GM12878 (cell line): ENCODE measurements at regions not wholly inside any gene's neighbourhood (a gene's known extent, or its start where the extent isn't known, plus 50 kb on each side); places are given as distances from the start of the nearest gene placed in this dataset.

Source experiments
- ATAC-seq: fragments of 200-7000 bp; cut with Tn5 transposase; 3 replicates; pipeline ENCODE4 v1.9.1; 2020; ENCODE audit warnings: mild to moderate bottlenecking, moderate library complexity
- BruUV-seq: library from RNA; stranded (reverse); fragments of 400-500 nt; replicated peaks from 2 replicates; lab custom pipeline; 2021; lab: Mats Ljungman, UMichigan
- CTCF ChIA-PET: fragments of 300-600 bp; sonication (Branson Sonifier 250); formaldehyde crosslinking; extraction: SDS; loops from one replicate; lab custom pipeline; 2021; ENCODE audit warnings: inconsistent platforms; lab: Yijun Ruan, JAX
- POLR2A ChIA-PET: fragments of 350-600 bp; formaldehyde crosslinking; extraction: SDS; loops from one replicate; lab custom pipeline; 2021; ENCODE audit warnings: inconsistent platforms; lab: Charles Lee
- RAD21 ChIA-PET: fragments of 300-600 bp; sonication (Branson Sonifier 250); formaldehyde crosslinking; loops from one replicate; lab custom pipeline; 2023; ENCODE audit warnings: antibody characterized with exemption; ENCODE audit not compliant: unreplicated experiment; lab: Charles Lee
- SMC1A ChIA-PET: fragments of 300-600 bp; sonication (Branson Sonifier 250); formaldehyde crosslinking; loops from one replicate; lab custom pipeline; 2023; ENCODE audit not compliant: unreplicated experiment, uncharacterized antibody; lab: Charles Lee
- DNase-seq: peaks from one replicate; pipeline ENCODE4 v3.0.0-alpha.2; 2011; ENCODE audit warnings: low read depth, low spot score
- FAIRE-seq: peaks from 3 replicates; lab custom pipeline; 2011; peaks lifted over from hg19 to GRCh38; lab: Jason Lieb, UNC
- H2AFZ ChIP-seq: 2 replicates; pipeline ENCODE4 v1.6.0; 2011; ENCODE audit warnings: low read depth, low read length, control low read depth; ENCODE audit not compliant: control insufficient read depth
- H3K27ac ChIP-seq: 2 replicates; pipeline ENCODE4 v1.5.1; 2011; ENCODE audit warnings: control low read depth; ENCODE audit not compliant: control insufficient read depth, insufficient read depth
- H3K27me3 ChIP-seq, 2 experiments: replicated peaks in 1 of 2; 2 replicates each; pipeline versions ENCODE4 v1.6.0 to v1.6.1; 2011; ENCODE audit warnings: low read length in 1 of 2; ENCODE audit not compliant: control insufficient read depth in 2 of 2, insufficient read depth in 2 of 2
- H3K36me3 ChIP-seq, 2 experiments: 2 replicates each; pipeline ENCODE4 v1.5.1; 2011; ENCODE audit warnings: low read length in 1 of 2; ENCODE audit not compliant: control insufficient read depth in 2 of 2, insufficient read depth in 2 of 2
- H3K4me1 ChIP-seq: 2 replicates; pipeline ENCODE4 v1.6.1; 2011; ENCODE audit warnings: mild to moderate bottlenecking, low read length, moderate library complexity, mixed read lengths; ENCODE audit not compliant: control insufficient read depth, insufficient read depth
- H3K4me2 ChIP-seq: 2 replicates; pipeline ENCODE4 v1.6.0; 2011; ENCODE audit warnings: control low read depth; ENCODE audit not compliant: control insufficient read depth, insufficient read depth
- H3K4me3 ChIP-seq: fragments of 200-600 bp; sonication (generic); 2 replicates; pipeline ENCODE4 v1.5.1; 2016
- H3K79me2 ChIP-seq: 2 replicates; pipeline ENCODE4 v1.6.0; 2011; ENCODE audit warnings: low read length; ENCODE audit not compliant: control insufficient read depth, insufficient read depth
- H3K9ac ChIP-seq: 2 replicates; pipeline ENCODE4 v1.8.0; 2011; ENCODE audit warnings: low read length, control low read depth, mixed read lengths; ENCODE audit not compliant: control insufficient read depth, insufficient read depth
- H3K9me3 ChIP-seq: replicated peaks from 3 replicates; pipeline ENCODE4 v1.5.1; 2011; ENCODE audit warnings: mild to moderate bottlenecking, low read length; ENCODE audit not compliant: control insufficient read depth, insufficient read depth
- H4K20me1 ChIP-seq: 2 replicates; pipeline ENCODE4 v1.6.0; 2011; ENCODE audit not compliant: control insufficient read depth, insufficient read depth
- CBX3 ChIP-seq: fragments of 200-600 bp; sonication (generic); IDR thresholded peaks from 2 replicates; pipeline ENCODE4 v1.6.1; 2016; ENCODE audit warnings: low read depth, borderline replicate concordance
- RBBP5 ChIP-seq: fragments of 200-600 bp; sonication (generic); conservative IDR thresholded peaks from 2 replicates; pipeline ENCODE4 v1.6.1; 2016
- in situ Hi-C: fragments of 300-500 bp; cut with MboI; formaldehyde crosslinking; loops from 9 replicates; pipeline ENCODE4 v1.14.3; 2018; ENCODE audit warnings: mixed read lengths
- intact Hi-C: fragments of 100-400 bp; cut with micrococcal nuclease; formaldehyde crosslinking; loops from one replicate; pipeline ENCODE4 v1.14.2; 2022; ENCODE audit not compliant: unreplicated experiment

DNA sequence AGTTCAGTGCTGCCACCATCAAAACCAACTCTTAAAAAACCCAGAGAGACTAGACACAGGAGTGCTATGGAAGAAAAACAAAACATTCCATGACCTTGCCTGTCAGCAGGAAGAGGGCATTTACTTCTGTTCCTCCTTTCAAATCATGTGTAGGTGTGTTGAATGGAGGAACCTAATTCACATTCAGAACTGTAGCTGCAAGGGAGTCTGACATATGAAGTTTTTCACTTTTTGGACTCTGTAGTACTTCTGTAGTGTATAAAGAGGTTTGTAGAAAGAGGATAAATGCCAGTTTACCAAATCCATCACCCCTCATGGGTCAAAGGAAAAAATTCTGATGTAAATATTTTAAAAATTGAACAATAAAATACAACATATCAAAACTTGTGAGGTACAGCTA, 51.1 kb upstream of the SYPL1 start:
- POLR2A ChIA-PET = interaction anchor here (0.5 kb wide), 1 partner anchor 16 kb away, joined by 3 read pairs; no protein-coding TSS in a partner anchor
- in situ Hi-C loops = no loop called here

More for the DNA sequence above, 51.1 kb upstream of the SYPL1 start:
- Histone ChIP-seq H3K4me2 (no peak overlapping the region), H3K4me3 (no peak overlapping the region), H3K9me3 (peaks cover 6% of the 10 kb centered on the region), H4K20me1 (no peaks in the 10 kb centered on the region), H3K27ac (no peak overlapping the region), H2AFZ (no peak overlapping the region), H3K9ac (no peak overlapping the region), H3K36me3 (no peaks in the 10 kb centered on the region), H3K79me2 (no peaks in the 10 kb centered on the region), H3K27me3 (no peaks in the 10 kb centered on the region), H3K4me1 (no peaks in the 10 kb centered on the region)
- no peak for ATAC-seq
- 0 out of 2 replicates have a peak, but pooled peaks have one; percentile 44 for TF ChIP-seq CBX3
- TF ChIP-seq RBBP5 = no peak
- intact Hi-C loops = no loop called here
- ChIA-PET CTCF (interaction anchor here (6.0 to 6.5 kb wide), 4 partner anchors 8 to 402 kb away, joined by 25 to 121 read pairs (median 65); no protein-coding TSS in a partner anchor), RAD21 (interaction anchor here (2.7 to 6.9 kb wide), 3 partner anchors 9 to 119 kb away, joined by 8 to 71 read pairs (median 11); no protein-coding TSS in a partner anchor), SMC1A (interaction anchor here (0.7 to 17.7 kb wide), 4 partner anchors 9 to 299 kb away, joined by 3 to 390 read pairs (median 73); no protein-coding TSS in a partner anchor)
- FAIRE-seq = peak; percentile 52
- no TSS peak for BruUV-seq
- DNase-seq = no peak
